SHP77 (cell line): ENCODE measurements at regions not wholly inside any gene's neighbourhood (a gene's known extent, or its start where the extent isn't known, plus 50 kb on each side); places are given as distances from the start of the nearest gene placed in this dataset.

ENCODE experiments used
- DNase-seq, 2 experiments: peaks; one replicate each; lab custom pipeline; 2025; lab: John Stamatoyannopoulos, UW

DNA sequence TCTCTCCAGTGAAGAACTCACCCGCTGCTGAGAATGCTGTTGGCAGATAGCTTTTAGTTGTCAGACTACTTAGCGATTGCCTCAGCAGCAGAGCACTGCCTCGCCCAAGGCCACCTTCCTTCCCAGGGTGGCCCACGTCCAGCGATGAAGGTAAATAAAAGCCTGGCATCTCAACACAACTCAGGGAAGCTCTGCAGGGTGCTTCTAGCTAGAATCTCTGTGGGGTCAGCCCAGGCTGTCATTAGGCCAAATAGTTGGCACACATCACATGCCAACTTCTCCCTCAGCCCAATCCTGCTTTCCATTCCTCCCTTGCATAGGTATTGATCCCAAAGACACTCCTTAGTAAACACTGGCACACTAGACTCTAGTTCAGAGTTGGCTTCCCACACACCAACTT lies 368.1 kb upstream of the TMTC1 start:
- no peak for DNase-seq

DNA sequence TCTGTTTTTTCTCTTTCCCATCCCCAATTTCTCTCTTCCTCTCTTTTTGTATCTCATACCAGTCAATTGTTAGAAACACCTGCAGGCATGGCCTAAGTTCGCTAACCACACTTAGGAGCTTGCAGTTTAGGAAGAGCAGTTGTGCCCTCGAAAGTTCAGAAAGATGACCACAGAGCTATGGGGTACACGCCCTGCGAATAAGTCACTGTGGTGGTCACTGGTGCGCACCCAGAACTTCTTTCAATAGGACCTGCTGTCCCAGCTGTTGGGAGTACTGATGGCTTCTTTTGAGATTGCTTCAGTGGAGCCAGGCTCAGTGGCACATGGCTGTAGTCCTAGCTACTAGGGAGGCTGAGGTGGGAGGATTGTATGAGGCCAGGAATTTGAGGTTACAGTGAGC lies 362.8 kb upstream of the TMTC1 start:
- no peak for DNase-seq

DNA sequence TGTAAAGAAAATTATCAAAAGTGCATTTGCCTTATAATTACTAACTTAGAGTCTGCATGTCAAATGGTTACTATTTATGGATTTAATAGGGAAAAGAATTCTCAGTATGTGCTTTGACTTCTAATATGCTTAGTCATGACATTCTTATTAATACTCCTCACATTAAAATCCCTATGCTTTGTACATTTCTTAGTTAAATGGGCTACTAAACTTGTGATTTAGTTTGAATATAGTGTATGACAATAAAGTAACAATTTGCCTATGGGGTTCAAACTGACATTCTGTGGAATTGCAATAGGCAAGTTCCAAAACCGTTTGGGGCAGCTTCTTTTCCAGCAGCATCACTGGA lies 361.9 kb upstream of the TMTC1 start:
- DNase-seq: no peak

DNA sequence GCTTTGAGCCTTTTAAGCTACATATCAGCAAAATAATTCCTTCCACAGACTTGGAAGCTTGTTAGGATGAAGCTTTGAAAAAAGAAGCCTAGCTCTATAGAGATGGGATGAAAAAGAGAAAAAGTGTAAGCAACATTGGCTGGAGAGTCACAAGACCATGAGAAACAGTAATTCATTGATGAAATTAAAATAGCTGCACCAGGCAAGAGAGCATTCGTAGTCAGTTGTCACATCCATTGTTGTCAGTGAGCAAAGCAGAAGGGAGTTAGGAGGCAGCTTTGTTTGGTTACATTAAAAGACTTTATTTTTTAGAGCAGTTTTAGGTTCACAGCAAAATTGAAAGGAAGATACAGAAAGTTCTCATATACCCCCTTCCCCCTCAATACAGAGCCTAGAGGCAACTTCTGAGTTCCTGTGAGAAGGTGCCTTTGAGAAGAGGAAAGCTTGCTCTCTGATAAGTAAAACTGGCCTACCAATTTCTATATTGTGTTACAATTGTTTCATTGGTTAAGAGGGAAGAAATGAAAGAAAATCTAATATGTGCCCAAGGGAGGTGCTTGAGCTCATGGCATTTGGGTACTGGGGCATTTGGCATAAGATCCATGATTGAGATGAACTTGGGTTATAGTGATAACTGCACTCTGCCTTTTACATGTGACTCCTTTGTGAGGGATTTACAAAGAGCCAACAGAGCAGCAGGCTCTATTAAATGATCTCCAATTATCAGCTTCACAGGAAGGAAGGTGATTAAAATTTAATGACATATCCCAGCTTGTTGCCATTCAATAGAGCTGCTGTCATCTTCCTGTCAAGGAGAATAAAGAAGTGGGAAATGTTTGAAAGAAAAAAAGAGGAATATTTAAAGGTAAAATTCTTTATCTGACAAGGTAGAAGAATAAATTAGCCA lies 361.3 kb upstream of the TMTC1 start:
- DNase-seq: no peak

- no peak for DNase-seq
Observed at GRCh38 chr12:30142301-30142700, 358.6 kb upstream of the TMTC1 start.

- no peak for DNase-seq
Observed at GRCh38 chr12:30138483-30138882, 354.7 kb upstream of the TMTC1 start.

DNA sequence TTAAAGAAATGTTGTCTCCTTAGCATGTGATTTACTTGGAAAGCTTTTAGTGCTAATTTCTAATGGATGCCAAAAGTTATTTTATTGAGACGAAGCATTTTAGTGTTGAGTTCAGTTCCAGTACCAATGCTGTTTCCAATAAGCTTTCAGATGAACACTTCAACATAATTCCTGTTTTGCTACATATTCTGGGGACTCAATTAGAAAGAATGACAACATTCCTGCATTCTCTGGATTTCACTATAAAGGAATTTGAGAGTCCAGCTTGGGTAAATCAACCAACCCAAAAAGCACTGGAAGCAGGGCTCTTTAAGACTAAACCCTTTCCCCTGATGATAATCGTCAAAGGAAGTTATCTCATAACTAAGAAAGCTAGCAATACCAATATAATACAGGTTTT lies 353.0 kb upstream of the TMTC1 start:
- DNase-seq: no peak

GRCh38 chr12:30135776-30136175 lies 352.0 kb upstream of the TMTC1 start:
- no peak for DNase-seq

DNA sequence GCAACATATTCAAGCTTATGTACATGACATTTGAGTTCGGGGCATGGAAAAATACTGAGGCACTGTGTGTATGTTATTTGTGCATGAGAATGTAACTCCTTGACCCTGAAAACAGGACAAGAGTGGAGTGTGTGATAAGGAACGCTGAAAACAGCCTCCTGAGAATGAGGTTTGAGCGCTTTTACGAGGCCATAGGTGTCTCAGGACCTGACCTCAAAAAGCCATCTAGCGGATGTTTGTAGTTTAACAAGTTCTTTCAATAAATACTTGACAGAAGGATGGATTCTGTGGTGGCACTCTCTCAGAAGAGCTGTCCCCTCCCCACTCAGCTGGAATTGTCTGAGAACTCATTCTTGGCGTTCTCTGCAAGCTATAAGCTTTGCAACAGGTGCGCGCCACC lies 350.5 kb upstream of the TMTC1 start:
- peak; percentile 68 to 72 for DNase-seq

- no peak for DNase-seq
Observed at GRCh38 chr12:30126944-30127343, 343.2 kb upstream of the TMTC1 start.

DNA sequence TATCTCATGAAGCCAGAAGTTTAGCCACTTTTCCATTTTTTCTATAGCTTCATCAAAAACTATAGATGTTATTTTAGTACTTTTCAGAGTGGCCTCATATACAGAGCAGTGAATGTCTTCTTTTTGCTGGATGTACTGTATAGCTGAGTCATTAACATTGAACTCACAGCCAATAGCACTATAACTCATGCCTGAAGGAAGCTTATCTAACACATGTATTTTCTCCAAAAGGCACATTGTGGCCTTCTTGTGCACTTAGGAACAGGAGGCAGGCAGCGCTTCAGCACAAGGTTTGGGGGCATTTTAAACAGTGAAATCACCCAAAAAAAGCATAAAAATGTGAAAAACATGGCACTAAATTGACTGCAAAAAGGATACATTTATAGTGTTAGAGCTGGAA lies 336.8 kb upstream of the TMTC1 start:
- no peak for DNase-seq

- no peak for DNase-seq
Observed at GRCh38 chr12:30117483-30117882, 333.7 kb upstream of the TMTC1 start.

DNA sequence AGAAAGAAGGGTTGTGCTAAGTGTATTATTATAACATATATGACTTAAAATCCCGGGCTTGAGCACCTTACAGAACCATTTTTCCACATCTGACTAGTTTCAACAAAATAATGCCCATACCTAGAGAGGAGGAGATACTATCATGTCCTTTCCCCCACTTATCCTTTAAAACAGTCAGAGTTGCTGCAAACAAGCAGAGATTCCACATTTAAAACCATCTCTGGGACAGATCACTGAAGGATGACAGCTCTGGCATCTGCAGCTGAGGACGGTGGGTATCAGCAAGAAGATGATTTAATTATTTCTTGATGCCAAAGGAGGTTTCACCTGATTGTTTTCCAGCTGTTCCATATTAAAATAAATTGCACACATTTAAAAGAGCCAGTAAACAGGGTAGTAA lies 328.0 kb upstream of the TMTC1 start:
- DNase-seq: no peak

DNA sequence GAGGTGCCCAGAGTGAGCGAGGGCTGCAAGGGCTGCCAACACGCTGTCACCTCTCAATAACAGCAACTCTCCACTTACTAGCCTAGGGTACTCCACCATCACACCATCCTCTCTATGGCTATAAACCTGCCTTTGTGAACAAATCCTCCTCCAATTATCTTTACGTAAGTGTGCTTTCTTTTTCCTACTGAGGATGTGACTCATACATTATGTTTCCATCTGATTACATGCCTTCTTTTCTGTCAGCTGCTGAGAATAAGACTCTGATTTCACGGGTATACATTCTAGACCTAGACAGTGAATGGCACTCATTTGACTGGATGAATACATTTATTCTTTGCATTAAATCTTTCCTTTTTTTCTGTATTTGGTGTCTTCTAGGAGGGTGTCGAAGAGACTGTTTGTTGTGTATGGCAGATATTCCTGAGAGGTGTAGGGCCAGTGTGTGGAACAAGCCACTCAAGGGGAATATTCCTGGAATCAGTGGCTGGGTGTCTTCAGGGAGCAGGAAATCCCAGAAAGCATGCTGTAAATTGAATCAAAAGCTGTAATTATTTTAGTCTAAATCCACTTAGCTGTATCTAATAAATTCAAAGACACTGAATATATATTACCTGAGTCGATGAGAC lies 327.3 kb upstream of the TMTC1 start:
- no peak for DNase-seq

DNA sequence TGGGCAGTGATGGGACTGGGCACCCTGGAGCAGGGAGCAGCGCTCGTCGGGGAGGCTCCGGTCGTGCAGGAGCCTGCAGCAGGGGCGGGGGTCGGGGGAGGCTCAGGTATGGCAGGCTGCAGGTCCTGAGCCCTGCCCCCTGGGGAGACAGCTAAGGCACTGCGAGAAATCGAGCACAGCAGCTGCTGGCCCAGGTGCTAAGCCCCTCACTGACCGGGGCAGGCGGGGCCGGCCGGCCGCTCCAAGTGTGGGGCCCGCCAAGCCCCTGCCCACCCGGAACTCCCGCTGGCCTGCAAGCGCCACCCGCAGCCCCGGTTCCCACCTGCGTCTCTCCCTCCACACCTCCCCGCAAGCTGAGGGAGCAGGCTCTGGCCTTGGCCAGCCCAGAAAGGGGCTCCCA lies 326.8 kb upstream of the TMTC1 start:
- no peak for DNase-seq

GRCh38 chr12:30108666-30109065 lies 324.9 kb upstream of the TMTC1 start:
- DNase-seq: no peak

DNA sequence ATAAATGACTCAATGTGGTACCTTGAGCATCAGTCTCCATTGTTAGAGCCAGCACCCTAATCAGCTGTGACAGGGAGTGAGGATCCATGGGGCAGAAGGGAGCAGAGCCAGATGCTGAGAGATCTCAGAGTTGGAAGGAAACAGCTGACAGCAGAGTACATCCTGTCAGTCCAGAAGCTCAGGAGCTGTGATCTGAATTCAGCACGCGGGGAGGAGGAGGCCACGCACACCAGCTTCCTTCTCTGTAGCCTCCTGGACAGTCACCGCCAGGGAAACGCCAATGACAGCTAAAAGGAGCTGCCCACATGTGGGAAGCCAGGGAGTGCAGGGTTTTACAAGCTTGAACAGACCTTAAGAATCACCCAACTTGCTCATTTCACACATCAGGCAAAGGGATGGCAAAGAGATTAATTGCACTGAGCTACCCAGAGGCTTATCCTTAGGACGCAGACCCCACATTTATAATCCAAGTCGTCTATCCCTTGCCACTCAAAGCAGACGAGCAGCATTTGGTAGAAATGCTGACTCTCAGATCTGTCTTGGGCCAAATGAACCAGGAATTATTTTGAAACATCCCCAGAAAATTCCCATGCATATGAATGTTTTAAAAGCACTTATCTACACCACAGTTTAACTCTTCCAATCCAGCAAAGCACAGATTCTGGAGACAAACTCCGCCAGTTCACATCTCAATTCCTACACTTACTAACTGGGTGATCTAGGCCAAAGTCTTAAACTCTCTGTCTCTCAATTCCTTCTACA lies 322.6 kb upstream of the TMTC1 start:
- DNase-seq: no peak

- no peak for DNase-seq
Observed at GRCh38 chr12:30105505-30105904, 321.8 kb upstream of the TMTC1 start.

DNA sequence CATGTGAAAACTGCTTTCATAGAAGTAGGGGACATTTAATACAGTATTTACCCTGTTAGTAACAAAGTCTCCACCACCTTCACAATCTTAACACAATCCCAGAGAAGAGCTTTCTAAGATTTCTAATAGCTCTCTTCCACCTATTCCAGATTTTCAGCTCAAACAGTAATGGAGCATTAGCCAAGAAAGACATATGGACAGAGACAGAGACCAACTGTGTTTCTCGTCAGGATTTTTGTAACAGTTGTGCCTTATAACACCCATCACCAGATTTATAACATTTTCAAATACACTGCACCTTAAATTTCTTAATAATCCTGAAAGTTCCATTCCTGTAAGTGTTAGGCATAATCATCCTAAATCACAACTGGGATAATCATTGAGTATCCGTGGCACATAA lies 321.2 kb upstream of the TMTC1 start:
- no peak for DNase-seq

DNA sequence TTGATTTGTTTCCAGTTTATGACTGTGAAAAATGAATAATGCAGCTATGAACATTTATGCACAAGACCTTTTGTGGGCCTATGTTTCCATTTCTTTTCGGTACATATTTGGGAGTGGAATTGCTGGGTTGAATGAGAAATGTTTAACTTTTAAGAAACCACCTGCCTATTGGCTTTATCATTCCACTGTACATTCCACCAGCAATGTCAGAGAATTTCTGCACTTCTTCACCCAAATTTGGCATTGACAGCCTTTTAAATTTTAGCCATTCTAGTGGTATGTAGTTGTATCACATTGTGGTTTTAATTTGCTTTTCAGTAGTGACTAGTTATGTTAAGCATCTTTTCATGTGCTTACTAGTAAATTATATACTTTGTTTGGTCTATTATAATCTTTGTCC lies 317.0 kb upstream of the TMTC1 start:
- DNase-seq: no peak

DNA sequence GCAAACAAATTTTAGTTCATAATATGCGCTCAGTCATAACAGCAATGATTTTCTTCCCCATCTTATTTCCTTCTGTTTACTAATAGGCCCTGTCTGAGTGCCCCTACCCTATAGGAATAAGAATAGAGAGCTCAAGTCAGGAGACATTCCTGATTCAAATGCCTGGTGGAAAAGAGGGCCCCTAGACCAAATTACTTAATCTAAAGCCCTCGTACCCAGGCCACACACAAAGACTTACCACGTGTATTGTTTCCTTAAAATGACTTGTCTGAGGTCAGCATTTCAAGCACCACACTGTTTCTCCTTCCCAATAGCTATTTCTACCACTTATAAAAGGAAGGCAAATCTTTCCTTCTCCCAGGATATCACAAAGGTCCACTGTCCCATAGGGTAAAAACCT lies 314.9 kb upstream of the TMTC1 start:
- DNase-seq: no peak

- no peak for DNase-seq
Observed at GRCh38 chr12:30095511-30095910, 311.8 kb upstream of the TMTC1 start.

- no peak for DNase-seq
Observed at GRCh38 chr12:30092983-30093617, 309.4 kb upstream of the TMTC1 start.
